Stimulated activated CD4-positive, alpha-beta T cell treated with anti-CD3 and anti-CD28 coated beads, Interleukin-12 subunit alpha, Interleukin-12 subunit beta, amount 100 ng/mL, for 24 hours (primary cell): ENCODE measurements at regions not wholly inside any gene's neighbourhood (a gene's known extent, or its start where the extent isn't known, plus 50 kb on each side); places are given as distances from the start of the nearest gene placed in this dataset.

Experiments
- DNase-seq, 2 experiments: peaks; one replicate each; pipeline ENCODE4 v3.0.0-alpha.2; 2020; ENCODE audit warnings: low read depth in 2 of 2

DNA sequence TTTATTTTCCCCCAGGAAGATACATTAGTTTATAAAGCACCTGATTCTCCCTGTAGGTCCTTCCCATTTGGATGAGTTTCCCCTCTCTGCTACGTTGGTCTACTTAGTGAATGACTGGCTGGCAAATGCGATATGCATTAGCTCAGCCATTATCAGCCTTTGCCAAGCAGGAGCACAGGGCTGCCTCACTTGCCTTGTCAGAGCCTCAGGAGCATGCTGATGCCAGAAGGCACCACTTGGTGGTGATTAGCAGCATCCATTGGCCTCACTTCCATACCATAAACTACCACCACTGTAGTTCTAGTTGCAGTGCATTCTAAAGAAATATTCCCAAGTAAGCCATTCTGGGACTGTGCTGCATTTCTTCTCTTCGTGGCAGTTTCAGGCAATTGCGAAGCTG, 442.8 kb upstream of the CHST9 start:
- no peak for DNase-seq

DNA sequence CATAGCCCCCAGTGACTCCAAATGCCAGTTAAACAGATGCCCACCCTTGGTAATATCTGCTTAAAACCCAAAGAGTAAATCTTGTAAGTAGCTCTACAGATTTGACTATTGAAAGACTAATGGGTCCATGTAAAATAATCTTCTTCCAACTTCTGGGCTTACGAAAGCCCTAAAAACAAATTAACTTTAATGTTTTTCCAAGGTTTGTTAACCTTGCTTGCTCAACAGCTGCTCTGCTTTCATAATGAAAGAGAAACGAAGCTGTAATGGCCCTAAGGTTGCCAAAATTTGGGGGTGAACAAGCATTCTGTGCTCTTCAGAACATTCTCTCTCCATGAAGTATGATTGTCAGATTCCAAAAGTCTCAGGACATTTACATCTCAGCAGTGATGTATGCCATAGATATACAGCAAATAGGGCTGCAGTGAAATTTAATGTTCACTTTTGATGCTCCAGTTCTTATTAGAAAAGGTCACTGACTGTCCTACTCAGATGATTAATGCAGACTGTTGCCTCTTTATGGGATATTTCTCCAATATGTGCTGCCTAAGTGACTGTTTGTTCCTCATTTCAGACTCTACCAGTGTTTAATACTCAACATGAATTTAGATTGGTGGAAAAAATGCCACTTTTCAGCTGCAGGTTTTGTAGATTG, 436.3 kb upstream of the CHST9 start:
- no peak for DNase-seq

DNA sequence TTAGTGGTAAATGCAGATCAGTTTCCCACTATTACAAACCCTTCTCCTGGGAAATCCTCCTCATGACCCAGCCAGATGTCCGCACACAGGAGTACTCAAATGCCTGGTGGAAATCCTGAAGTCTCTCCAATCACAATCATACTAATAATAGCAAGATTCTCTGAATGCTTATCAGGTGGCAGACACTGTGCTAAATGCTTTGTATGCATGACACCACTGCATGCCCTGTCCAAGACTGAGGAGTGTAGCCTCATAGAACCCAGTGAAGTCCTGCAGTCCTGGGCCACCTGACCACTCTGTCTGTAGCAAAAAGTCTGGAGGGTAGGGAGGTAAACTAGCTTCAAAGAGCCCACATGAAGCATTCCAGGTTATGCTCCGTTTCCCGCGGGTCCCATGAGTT, 434.8 kb upstream of the CHST9 start:
- DNase-seq = no peak

DNA sequence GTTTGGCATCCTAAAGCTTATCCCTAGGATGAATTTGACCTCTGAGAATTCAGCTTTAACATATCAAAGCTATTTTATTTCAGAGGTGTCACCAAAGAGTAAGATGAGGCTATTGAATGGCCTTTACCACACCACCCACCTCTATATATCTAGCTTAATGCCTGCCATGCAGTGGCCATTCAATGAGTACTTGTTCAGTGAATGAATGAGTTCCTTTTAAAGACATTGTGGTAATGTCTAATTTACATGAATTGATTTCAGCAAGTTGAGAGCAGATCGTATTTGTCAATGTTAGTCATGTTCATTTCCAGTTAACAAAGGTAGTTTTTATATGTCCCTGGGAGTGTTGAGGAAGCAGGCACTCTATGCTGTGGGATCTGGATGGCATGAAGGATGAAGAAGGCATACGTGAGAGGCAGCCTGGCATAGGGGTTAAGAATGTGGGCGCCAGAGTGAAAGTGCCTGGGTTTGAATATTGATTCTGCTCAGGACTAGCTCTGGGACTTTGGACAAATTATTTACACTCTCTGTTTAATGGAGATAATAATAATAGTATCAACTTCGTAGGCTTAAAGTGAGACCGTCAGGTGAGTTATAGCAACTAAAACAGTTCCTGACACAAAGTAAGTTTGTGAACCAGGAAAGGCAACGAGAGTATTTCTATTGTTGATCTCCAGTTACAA, 434.1 kb upstream of the CHST9 start:
- no peak for DNase-seq

DNA sequence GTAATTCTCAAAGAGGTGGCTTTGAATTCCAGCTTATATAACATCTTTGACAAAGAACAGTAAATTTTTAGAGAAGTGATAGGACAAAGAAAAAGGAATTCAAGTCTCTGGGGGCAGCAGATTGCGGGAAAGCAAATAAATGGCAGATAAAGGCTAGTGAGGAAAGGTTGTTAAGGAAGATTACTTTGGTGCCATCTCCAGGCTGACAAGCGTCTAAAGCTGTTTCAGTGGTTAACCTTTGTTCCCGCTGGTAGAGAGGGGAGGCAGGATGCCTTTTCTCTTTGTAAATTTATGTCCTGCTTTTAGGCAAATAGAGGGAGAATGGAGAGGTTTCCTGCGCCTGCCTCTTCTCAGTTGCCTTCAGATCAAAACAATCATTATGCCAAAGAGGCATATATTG, 431.2 kb upstream of the CHST9 start:
- DNase-seq = no peak

DNA sequence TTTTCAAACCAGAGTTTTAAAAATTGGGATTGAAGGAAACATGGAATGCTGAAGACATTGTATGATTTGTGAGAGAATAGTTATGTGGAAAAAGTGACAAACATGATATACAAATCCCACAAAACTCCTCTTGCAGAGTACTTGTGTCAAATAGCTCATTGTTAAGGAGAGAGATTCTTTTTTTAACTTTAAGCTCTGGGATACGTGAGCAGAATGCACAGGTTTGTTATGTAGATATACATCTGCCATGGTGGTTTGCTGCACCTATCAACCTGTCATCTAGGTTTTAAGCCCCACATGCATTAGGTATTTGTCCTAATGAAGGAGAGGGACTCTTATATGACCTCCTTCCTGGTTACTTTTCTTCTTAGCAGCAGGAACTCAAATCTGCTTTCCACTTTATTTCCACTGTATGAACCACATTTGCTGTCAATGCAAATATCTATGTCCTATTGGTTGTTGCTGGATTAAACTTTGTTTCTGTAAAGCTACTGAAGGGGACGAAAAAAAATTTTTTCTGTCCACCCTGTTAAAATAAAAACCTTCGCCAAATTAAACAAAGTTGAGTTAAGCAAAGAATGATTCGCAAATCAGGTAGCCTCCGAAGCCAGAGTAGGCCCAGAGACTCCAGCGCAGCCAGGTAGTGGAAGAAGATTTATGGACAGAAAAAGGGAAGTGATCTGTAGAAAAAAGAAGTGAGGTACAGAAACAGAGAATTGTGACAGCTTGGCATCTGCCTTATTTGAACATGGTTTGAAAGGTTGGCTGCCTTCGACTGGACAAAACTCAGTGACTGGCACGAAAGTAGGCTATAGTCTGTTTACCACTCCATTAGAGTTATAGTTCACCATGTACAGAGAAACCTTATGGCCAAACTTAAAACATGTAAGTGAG, 430.1 kb upstream of the CHST9 start:
- DNase-seq = no peak

DNA sequence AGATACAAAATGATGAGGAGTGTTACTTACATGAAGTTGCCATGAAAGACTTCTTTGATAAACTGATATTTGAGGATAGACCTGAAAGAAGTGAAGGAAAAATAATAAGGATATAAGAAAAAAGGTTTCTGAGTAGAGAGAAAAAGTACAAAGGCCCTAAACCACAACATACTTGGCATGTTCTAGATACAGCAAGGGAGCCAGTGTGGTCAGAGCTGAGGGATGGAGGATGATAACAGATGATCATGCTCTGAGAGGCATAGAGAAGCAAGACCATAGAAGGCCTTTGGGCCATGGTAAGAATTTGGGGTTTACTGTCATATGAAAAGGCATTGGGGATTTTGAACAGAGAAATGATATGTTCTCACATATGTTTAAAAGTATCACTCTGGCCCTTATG, 424.1 kb upstream of the CHST9 start:
- no peak for DNase-seq

DNA sequence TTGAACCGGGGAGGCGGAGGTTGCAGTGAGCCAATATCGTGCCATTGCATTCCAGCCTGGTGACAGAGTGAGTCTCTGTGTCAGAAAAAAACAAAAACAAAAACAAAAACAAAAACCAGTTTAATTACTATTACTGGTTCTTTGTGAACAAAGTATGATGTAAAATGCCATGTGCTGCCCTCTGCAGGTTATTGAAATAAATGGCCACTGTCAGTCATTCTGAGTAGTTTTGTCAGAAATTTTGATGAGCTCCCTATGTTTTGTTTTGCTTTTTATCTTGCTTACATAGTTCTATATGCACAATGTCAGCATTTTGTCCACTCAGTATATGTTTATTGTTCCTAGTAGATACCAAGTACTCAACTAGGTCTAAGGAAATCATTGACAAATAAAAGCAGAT, 423.6 kb upstream of the CHST9 start:
- no peak for DNase-seq

DNA sequence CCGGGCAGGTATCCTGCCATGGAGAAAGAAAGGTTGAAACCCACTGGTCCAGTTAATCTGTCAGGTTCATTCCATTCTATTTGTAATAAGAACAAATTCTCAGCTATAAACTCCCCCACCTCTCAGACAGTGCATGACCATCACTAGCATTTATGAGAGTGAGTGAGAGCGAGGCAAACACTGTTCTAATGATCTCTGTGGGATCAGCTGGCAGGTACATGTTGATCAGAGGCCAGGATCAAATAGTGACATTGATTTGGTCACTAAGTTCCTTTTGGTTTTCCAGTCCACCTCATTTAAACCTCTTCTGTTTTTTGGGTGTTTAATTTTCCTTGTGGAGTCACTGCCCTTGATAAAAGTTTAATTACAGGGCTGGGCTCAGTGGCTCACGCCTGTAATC, 423.1 kb upstream of the CHST9 start:
- DNase-seq = no peak

DNA sequence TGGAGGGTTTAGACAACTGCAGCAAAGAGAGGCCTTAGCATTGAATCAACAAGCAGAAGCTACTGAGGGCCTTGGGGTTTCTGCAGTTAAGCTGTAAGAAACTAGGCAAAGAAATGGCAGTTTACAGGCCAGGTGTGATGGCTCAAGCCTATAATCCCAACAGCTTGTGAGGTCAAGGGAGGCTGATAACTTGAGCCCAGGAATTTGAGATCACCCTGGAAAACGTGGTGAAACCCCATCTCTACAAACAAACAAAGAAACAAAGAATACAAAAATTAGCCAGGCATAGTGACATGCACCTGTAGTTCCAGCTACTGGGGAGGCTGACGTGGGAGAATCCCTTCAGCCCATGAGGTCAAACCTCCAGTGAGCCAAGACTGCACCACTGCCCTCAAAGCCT, 421.6 kb upstream of the CHST9 start:
- DNase-seq = no peak

DNA sequence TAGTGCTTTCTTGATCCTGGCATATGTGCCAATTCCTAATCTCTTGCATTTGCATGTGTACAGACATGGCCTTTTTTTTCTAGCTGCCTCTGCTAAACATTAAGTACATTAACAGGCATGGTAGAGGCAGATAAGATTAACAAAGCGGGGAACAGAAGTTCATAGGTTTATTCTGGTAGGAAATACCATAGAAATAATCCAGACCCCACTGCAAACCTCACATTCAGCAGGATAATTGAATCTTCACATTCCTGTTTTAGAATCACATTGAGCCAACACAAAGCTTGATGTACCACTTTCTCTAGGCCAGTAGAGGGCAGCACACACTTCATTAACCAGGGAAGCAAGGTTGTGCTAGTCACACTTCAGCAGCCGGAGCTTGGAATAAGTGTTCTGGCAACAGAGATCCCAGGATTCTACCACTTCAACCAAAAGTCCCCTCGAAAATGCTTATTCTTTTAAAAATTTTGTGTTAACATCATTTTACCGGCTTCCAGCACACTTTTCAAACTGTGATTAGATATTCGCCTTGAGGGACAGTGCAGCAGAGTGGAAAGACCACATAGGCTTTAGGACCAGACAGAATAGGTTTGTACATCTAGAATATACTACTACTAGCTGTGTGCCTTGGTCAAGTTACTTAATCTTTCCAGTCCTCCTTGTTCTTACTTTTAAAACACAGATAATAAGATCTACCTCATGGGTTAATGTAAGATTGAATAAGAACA, 420.2 kb upstream of the CHST9 start:
- peak in 1 of 2 experiments; percentile 2 for DNase-seq

DNA sequence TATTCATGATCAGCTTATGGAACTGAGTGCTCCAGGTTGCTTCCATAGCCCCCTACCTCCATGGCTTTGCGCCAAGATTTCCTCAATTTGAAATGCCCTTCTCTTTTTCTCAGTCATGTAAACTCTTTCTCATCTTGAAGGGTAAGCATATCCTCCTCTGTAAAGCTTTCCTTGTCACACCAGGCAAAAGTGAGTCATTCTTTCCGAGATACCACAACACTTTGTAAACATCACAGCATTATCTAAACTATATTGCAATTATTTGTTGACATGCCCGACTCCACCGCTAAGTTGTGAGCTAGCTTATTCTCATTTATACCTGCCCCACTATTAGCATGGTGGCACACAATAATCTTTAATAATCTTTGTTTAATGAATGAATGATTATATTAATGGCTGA, 419.5 kb upstream of the CHST9 start:
- DNase-seq = no peak

DNA sequence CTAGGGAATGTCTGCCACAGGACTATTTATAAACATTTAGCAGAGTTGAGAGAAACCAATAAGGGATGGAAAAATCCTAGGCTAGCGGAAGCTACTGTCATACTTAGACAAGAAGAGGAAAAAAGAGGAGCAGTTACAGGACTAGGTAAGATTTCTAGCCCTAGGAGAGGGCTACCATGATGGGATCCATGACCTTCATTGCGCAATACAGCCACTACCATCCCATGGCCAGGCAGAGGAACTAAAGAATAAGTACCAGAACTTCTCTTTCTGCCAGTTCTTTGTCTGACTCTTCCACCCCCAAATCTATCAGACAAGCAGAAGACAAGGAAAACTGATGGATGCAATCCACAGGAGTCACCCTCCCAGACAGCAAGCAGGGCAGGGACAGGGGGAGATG, 417.0 kb upstream of the CHST9 start:
- DNase-seq = no peak

DNA sequence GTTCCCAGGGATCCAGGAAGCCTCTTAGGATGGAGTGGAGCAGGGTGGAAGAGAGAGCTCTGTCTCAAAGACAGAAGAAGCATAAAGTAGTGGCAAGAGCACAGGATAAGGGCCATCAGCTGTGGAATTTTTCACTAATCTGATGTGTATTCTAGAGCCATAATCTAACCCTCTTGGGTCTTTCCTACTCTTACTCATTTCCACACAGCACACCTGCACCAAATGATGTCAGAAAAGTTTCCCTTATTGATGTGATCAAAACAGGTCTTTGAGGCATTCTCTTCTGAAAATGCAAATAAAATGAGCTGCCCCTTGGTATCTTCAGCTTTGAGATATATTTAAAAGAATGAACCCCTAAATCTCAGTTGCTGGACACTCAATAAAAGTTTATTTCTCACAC, 415.1 kb upstream of the CHST9 start:
- DNase-seq = no peak

DNA sequence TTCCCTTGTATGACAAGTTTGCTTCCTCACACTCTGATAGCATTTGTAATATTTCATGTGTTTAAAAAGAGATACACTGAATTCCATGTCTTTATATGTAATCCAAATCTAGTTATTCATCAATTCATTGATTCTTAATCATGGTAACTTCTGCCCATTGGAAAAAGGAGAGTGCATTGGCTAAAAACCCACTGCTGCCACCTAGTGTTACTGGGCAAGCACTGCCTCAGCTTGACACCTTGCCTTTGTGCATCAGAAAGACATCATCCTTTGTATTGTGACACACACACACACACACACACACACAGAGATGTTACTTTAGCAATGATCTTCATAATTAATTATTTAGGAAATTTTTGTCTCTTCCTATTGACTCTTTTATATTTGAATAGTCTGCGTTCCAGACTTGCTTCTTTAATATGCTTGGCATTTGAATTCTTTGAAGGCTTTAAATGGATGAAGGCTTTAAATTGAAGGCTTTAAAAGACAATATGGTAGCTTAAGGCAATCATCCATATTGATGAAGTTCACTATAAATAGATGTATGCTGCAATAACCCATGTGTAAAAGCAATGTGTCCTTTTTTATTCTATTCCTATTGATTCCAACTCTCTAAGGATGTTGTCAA, 414.2 kb upstream of the CHST9 start:
- DNase-seq = peak in 1 of 2 experiments; percentile 11

DNA sequence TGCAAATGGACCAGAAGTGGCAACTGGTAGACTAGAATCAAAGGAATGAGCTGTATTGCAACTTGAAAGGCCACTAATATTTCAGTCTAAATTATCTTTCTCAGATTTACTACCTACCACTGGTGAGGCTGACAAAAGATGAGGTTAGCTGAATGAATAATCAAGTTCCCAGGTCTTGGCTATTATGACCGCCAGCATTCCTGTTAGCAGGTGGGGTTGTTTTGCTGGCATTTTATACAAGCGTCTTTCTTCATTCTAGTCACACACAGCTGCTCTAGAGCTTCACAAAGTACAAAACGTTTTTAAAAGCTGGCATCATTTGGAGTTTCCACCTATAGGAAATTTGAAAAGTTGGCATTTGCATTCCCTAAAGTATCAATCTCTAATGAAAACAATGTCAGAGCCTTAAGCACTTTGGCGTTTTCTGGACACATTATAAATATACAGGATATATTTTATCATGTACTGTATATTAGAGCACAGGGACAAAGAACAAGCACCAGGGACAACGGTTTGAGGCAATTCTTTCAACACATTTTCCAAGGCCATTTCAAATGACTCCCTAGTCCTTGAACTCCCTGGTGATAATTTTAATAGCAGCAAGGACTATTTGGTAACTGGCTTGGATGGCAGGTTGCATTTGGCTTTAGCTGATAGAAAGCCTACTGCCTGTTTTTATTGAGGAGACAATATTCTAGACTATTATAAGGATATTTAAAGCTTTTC, 410.2 kb upstream of the CHST9 start:
- DNase-seq = no peak

DNA sequence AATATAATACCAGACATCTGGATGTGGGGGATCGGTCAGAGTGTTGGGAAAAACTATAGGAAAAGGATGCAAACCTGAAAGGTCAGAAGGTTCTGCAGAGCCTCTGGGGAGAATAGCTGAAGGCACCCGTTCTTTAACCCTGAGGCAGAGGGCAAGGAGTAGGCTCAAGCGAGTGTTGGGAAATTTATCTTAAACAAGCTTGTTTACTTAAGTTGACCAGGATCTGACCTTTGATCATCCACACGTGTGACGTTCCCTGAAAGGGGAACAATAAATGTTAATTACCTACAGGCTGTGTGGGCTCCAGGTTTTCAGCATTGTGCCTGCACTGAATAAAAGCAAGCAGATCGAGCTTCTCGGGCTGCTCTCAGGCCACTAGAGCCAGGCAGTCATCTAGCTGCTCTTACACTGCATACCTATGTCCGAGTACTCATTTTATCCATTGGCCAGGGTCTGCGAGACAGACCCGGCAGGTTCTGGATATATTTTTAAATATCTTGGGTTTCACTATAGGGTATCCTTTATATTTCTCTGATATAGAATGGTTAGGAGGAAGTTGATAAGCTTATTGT, 400.6 kb upstream of the CHST9 start:
- DNase-seq = no peak

DNA sequence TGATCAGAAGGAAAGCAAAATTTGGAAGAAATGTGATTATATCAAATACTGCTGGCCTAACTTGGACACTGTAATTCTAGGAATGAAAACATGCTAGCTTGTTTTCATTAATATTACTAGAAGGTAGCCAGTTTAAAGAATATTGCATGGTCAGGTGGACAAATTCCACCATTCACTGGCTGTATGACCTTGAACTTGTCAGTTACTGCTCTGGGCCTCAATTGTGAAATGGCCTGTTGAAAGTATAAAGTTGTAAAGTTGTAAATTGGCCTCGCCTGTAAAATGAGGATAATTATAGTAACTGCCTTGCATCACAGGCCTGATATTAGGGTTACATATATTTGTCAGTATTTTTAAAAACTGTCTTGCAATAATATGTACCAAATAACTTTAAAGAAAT, 398.4 kb upstream of the CHST9 start:
- no peak for DNase-seq

DNA sequence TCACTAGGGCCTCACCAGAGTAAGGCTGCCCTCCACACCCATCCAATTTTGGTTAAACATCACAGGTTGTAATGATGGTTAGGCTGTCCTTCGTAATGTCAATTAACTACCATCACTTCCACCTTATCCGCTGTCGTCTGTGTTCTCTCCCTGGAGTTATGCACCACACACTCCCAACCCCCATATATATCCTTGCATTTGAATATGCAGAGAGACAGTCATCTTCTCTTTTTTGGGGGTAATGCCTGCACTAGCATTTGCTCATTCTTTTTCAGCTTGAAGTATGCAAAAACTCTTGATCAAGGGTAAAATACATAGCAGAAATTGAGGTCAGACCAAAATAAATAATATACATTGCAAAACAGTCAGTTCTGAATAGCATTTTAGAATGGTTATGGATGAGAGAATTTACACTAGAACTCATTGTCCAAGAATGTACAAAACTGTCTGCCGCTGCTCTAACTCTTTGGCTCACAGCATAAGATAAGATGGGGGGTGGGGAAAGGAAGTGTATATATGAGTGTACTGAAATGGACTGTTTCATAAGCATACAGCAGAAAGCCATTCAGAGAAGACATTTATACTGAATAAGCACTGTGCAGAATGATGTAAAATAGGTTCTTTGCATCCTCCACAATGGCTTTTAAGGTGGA, 397.8 kb upstream of the CHST9 start:
- DNase-seq = no peak

DNA sequence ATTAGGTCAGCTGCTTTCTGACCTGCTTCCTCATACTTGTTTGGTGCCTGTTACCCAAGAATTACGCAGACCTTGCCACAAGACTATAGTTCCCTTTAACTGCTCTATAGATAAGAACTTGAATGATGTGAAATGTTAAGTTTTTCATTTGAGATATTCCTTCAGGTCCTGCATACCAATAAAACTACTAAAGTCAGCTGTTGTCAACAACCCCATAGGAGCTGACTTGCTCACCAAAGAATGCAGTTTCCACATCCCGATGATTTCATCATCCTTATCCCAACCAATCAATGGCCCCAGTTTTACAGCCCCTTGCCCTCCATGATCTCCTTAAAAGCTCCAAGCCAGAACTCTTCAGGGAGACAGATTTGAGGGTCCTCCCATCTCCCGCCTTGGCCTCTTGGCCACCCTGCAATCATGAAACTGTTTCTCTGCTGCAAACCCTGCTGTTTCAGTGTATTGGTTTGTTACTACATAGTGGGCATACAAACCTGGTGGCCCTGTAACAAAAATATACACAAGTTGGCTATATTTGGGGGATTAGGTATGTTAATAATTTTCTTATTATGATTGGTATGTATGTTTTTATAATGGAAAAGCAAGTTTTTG, 396.3 kb upstream of the CHST9 start:
- no peak for DNase-seq
